ENCODE measurements at regions not wholly inside any gene's neighbourhood (a gene's known extent, or its start where the extent isn't known, plus 50 kb on each side); places are given as distances from the start of the nearest gene placed in this dataset.

GRCh38 chr3:110210086-110210660, 861.4 kb upstream of the NECTIN3 start:
- Histone ChIP-seq H3K27ac (ENCODE audit: low read depth in 2 of 2, low read length in 2 of 2) (no peak overlapping the region), H3K9me3 (ENCODE audit: control insufficient read depth in 2 of 2, low read length in 2 of 2) (no peaks in the 10 kb centered on the region), H3K36me3 (ENCODE audit: control insufficient read depth in 2 of 2, insufficient read depth in 2 of 2, low read length in 2 of 2) (no peaks in the 10 kb centered on the region), H3K9ac (ENCODE audit: low read depth in 1 of 2, low read length in 2 of 2) (no peak overlapping the region), H3K27me3 (ENCODE audit: control insufficient read depth in 2 of 2, insufficient read depth in 2 of 2, low read length in 2 of 2) (no peaks in the 10 kb centered on the region), H3K4me1 (ENCODE audit: control insufficient read depth in 2 of 2, insufficient read depth in 2 of 2, low read length in 2 of 2) (no peaks in the 10 kb centered on the region), H3K4me3 (ENCODE audit: low read length in 2 of 2) (no peak overlapping the region)

- Histone ChIP-seq H3K9ac (ENCODE audit: low read depth in 1 of 2, low read length in 2 of 2) (no peak overlapping the region), H3K4me1 (ENCODE audit: control insufficient read depth in 2 of 2, insufficient read depth in 2 of 2, low read length in 2 of 2) (no peaks in the 10 kb centered on the region), H3K4me3 (ENCODE audit: low read length in 2 of 2) (no peak overlapping the region), H3K9me3 (ENCODE audit: control insufficient read depth in 2 of 2, low read length in 2 of 2) (no peaks in the 10 kb centered on the region), H3K27me3 (ENCODE audit: control insufficient read depth in 2 of 2, insufficient read depth in 2 of 2, low read length in 2 of 2) (no peaks in the 10 kb centered on the region), H3K27ac (ENCODE audit: low read depth in 2 of 2, low read length in 2 of 2) (no peak overlapping the region), H3K36me3 (ENCODE audit: control insufficient read depth in 2 of 2, insufficient read depth in 2 of 2, low read length in 2 of 2) (no peaks in the 10 kb centered on the region)
These were observed 845.0 kb upstream of the NECTIN3 start for GRCh38 chr3:110226645-110227044.

- Histone ChIP-seq H3K27ac (ENCODE audit: low read depth in 2 of 2, low read length in 2 of 2) (no peak overlapping the region), H3K9ac (ENCODE audit: low read depth in 1 of 2, low read length in 2 of 2) (no peak overlapping the region), H3K36me3 (ENCODE audit: control insufficient read depth in 2 of 2, insufficient read depth in 2 of 2, low read length in 2 of 2) (no peaks in the 10 kb centered on the region), H3K4me3 (ENCODE audit: low read length in 2 of 2) (no peak overlapping the region), H3K27me3 (ENCODE audit: control insufficient read depth in 2 of 2, insufficient read depth in 2 of 2, low read length in 2 of 2) (no peaks in the 10 kb centered on the region), H3K4me1 (ENCODE audit: control insufficient read depth in 2 of 2, insufficient read depth in 2 of 2, low read length in 2 of 2) (no peaks in the 10 kb centered on the region), H3K9me3 (ENCODE audit: control insufficient read depth in 2 of 2, low read length in 2 of 2) (no peaks in the 10 kb centered on the region)
These were observed 843.6 kb upstream of the NECTIN3 start for GRCh38 chr3:110227991-110228390.

GRCh38 chr3:110234831-110235230, 836.8 kb upstream of the NECTIN3 start:
- no peak overlapping the region for H3K4me3 ChIP-seq (ENCODE audit: low read length in 2 of 2)
- H3K4me1 ChIP-seq (ENCODE audit: control insufficient read depth in 2 of 2, insufficient read depth in 2 of 2, low read length in 2 of 2), result no peaks in the 10 kb centered on the region
- H3K27me3 ChIP-seq (ENCODE audit: control insufficient read depth in 2 of 2, insufficient read depth in 2 of 2, low read length in 2 of 2), result no peaks in the 10 kb centered on the region
- H3K27ac ChIP-seq (ENCODE audit: low read depth in 2 of 2, low read length in 2 of 2), result no peak overlapping the region
- no peaks in the 10 kb centered on the region for H3K9me3 ChIP-seq (ENCODE audit: control insufficient read depth in 2 of 2, low read length in 2 of 2)
- H3K9ac ChIP-seq (ENCODE audit: low read depth in 1 of 2, low read length in 2 of 2), result no peak overlapping the region
- no peaks in the 10 kb centered on the region for H3K36me3 ChIP-seq (ENCODE audit: control insufficient read depth in 2 of 2, insufficient read depth in 2 of 2, low read length in 2 of 2)

- Histone ChIP-seq H3K4me3 (ENCODE audit: low read length in 2 of 2) (no peak overlapping the region), H3K9me3 (ENCODE audit: control insufficient read depth in 2 of 2, low read length in 2 of 2) (no peaks in the 10 kb centered on the region), H3K27me3 (ENCODE audit: control insufficient read depth in 2 of 2, insufficient read depth in 2 of 2, low read length in 2 of 2) (no peaks in the 10 kb centered on the region), H3K9ac (ENCODE audit: low read depth in 1 of 2, low read length in 2 of 2) (no peak overlapping the region), H3K4me1 (ENCODE audit: control insufficient read depth in 2 of 2, insufficient read depth in 2 of 2, low read length in 2 of 2) (no peaks in the 10 kb centered on the region), H3K36me3 (ENCODE audit: control insufficient read depth in 2 of 2, insufficient read depth in 2 of 2, low read length in 2 of 2) (no peaks in the 10 kb centered on the region), H3K27ac (ENCODE audit: low read depth in 2 of 2, low read length in 2 of 2) (no peak overlapping the region)
These were observed 834.5 kb upstream of the NECTIN3 start for GRCh38 chr3:110236976-110237610.

GRCh38 chr3:110243081-110243480, 828.5 kb upstream of the NECTIN3 start:
- H3K4me1 ChIP-seq (ENCODE audit: control insufficient read depth in 2 of 2, insufficient read depth in 2 of 2, low read length in 2 of 2), result no peaks in the 10 kb centered on the region

GRCh38 chr3:110246796-110247376, 824.7 kb upstream of the NECTIN3 start:
- no peaks in the 10 kb centered on the region for H3K27me3 ChIP-seq (ENCODE audit: control insufficient read depth in 2 of 2, insufficient read depth in 2 of 2, low read length in 2 of 2)
- no peaks in the 10 kb centered on the region for H3K9me3 ChIP-seq (ENCODE audit: control insufficient read depth in 2 of 2, low read length in 2 of 2)
- no peak overlapping the region for H3K4me3 ChIP-seq (ENCODE audit: low read length in 2 of 2)
- H3K36me3 ChIP-seq (ENCODE audit: control insufficient read depth in 2 of 2, insufficient read depth in 2 of 2, low read length in 2 of 2), result no peaks in the 10 kb centered on the region
- H3K9ac ChIP-seq (ENCODE audit: low read depth in 1 of 2, low read length in 2 of 2), result no peak overlapping the region
- no peak overlapping the region for H3K27ac ChIP-seq (ENCODE audit: low read depth in 2 of 2, low read length in 2 of 2)
- no peaks in the 10 kb centered on the region for H3K4me1 ChIP-seq (ENCODE audit: control insufficient read depth in 2 of 2, insufficient read depth in 2 of 2, low read length in 2 of 2)

More at GRCh38 chr3:110243081-110243480, 828.5 kb upstream of the NECTIN3 start:
- Histone ChIP-seq H3K4me3 (ENCODE audit: low read length in 2 of 2) (no peak overlapping the region), H3K27ac (ENCODE audit: low read depth in 2 of 2, low read length in 2 of 2) (no peak overlapping the region), H3K9me3 (ENCODE audit: control insufficient read depth in 2 of 2, low read length in 2 of 2) (no peaks in the 10 kb centered on the region), H3K36me3 (ENCODE audit: control insufficient read depth in 2 of 2, insufficient read depth in 2 of 2, low read length in 2 of 2) (no peaks in the 10 kb centered on the region), H3K27me3 (ENCODE audit: control insufficient read depth in 2 of 2, insufficient read depth in 2 of 2, low read length in 2 of 2) (no peaks in the 10 kb centered on the region), H3K9ac (ENCODE audit: low read depth in 1 of 2, low read length in 2 of 2) (no peak overlapping the region)

GRCh38 chr3:110248666-110249065, 823.0 kb upstream of the NECTIN3 start:
- H3K9me3 ChIP-seq (ENCODE audit: control insufficient read depth in 2 of 2, low read length in 2 of 2), result no peaks in the 10 kb centered on the region
- H3K36me3 ChIP-seq (ENCODE audit: control insufficient read depth in 2 of 2, insufficient read depth in 2 of 2, low read length in 2 of 2), result no peaks in the 10 kb centered on the region
- no peak overlapping the region for H3K9ac ChIP-seq (ENCODE audit: low read depth in 1 of 2, low read length in 2 of 2)
- no peak overlapping the region for H3K27ac ChIP-seq (ENCODE audit: low read depth in 2 of 2, low read length in 2 of 2)
- H3K4me3 ChIP-seq (ENCODE audit: low read length in 2 of 2), result no peak overlapping the region
- H3K4me1 ChIP-seq (ENCODE audit: control insufficient read depth in 2 of 2, insufficient read depth in 2 of 2, low read length in 2 of 2), result no peaks in the 10 kb centered on the region
- H3K27me3 ChIP-seq (ENCODE audit: control insufficient read depth in 2 of 2, insufficient read depth in 2 of 2, low read length in 2 of 2), result no peaks in the 10 kb centered on the region

GRCh38 chr3:110253794-110254193, 817.8 kb upstream of the NECTIN3 start:
- H3K27ac ChIP-seq (ENCODE audit: low read depth in 2 of 2, low read length in 2 of 2), result no peak overlapping the region
- H3K27me3 ChIP-seq (ENCODE audit: control insufficient read depth in 2 of 2, insufficient read depth in 2 of 2, low read length in 2 of 2), result no peaks in the 10 kb centered on the region
- H3K4me1 ChIP-seq (ENCODE audit: control insufficient read depth in 2 of 2, insufficient read depth in 2 of 2, low read length in 2 of 2), result no peaks in the 10 kb centered on the region
- no peak overlapping the region for H3K4me3 ChIP-seq (ENCODE audit: low read length in 2 of 2)
- H3K9ac ChIP-seq (ENCODE audit: low read depth in 1 of 2, low read length in 2 of 2), result no peak overlapping the region
- no peaks in the 10 kb centered on the region for H3K36me3 ChIP-seq (ENCODE audit: control insufficient read depth in 2 of 2, insufficient read depth in 2 of 2, low read length in 2 of 2)
- no peaks in the 10 kb centered on the region for H3K9me3 ChIP-seq (ENCODE audit: control insufficient read depth in 2 of 2, low read length in 2 of 2)

- Histone ChIP-seq H3K4me1 (ENCODE audit: control insufficient read depth in 2 of 2, insufficient read depth in 2 of 2, low read length in 2 of 2) (no peaks in the 10 kb centered on the region), H3K36me3 (ENCODE audit: control insufficient read depth in 2 of 2, insufficient read depth in 2 of 2, low read length in 2 of 2) (no peaks in the 10 kb centered on the region), H3K4me3 (ENCODE audit: low read length in 2 of 2) (no peak overlapping the region), H3K27me3 (ENCODE audit: control insufficient read depth in 2 of 2, insufficient read depth in 2 of 2, low read length in 2 of 2) (no peaks in the 10 kb centered on the region), H3K27ac (ENCODE audit: low read depth in 2 of 2, low read length in 2 of 2) (no peak overlapping the region), H3K9ac (ENCODE audit: low read depth in 1 of 2, low read length in 2 of 2) (no peak overlapping the region), H3K9me3 (ENCODE audit: control insufficient read depth in 2 of 2, low read length in 2 of 2) (no peaks in the 10 kb centered on the region)
These were observed 817.0 kb upstream of the NECTIN3 start for GRCh38 chr3:110254591-110254990.
